HG02610 (cell line): ENCODE measurements at regions not wholly inside any gene's neighbourhood (a gene's known extent, or its start where the extent isn't known, plus 50 kb on each side); places are given as distances from the start of the nearest gene placed in this dataset.

Experiments used
- ATAC-seq: cut with Tn5 transposase; IDR thresholded peaks from one replicate; pipeline ENCODE4 v1.9.1; 2021; ENCODE audit warnings: mild to moderate bottlenecking, moderate library complexity; ENCODE audit not compliant: unreplicated experiment

DNA sequence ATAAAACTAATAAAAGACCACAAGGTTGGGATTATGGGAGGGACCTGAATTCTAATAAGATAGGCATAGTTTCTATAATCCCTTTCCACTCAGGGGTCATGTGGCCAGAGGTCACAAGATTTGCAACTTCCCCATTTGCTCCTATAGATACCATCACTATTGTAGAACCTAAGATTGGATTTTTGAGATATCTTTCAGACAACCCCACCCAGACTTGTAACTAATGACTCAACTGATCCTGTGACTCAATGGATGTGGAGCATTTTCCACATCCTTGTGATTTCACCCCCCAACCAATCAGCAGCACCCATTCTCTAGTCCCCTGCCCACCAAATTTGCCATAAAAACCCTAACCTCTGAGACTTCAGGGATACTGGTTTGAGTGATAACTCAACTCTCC lies 51.9 kb upstream of the PIK3AP1 start:
- ATAC-seq, result no peak

DNA sequence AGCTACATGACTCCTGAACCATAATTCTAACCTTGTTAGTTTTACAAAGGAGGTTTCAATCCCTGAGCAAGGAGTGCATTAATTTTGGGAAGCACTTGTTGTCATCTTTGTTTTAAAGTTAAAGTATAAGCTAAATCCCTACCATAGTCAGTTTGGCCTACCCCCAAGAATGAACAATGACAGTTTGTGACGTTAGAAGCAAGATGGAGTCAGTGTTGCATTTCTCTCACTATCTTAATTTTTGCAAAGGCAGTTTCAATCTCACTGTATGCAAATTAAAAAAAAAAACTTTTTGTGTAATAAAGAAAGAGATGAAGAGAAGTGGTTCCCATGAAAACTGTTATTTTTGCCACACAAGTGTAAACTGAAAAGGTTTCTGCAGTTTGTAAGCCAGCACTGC lies 50.7 kb upstream of the PIK3AP1 start:
- peak; percentile 46 for ATAC-seq
